ENCODE measurements at regions not wholly inside any gene's neighbourhood (a gene's known extent, or its start where the extent isn't known, plus 50 kb on each side); places are given as distances from the start of the nearest gene placed in this dataset.

- TF ChIP-seq POLR2AphosphoS5 (IDR thresholded peaks at IDR 0.05) = no peak
- no peak for TF ChIP-seq POLR2A (IDR thresholded peaks at IDR 0.05)
- TF ChIP-seq CTCF (IDR thresholded peaks at IDR 0.05) = no peak
Measured at GRCh38 chr12:90020014-90020413, 311.4 kb upstream of the ATP2B1 start.

Measured in gastroesophageal sphincter (tissue), 3 donors.